Vagina (tissue), 2 donors: ENCODE measurements at regions not wholly inside any gene's neighbourhood (a gene's known extent, or its start where the extent isn't known, plus 50 kb on each side); places are given as distances from the start of the nearest gene placed in this dataset.

ENCODE experiments used
- CTCF ChIP-seq, 3 experiments: fragments of 450-650 bp in 2 of 3; fragments of 200-600 bp in 1 of 3; sonication (generic) in 1 of 3; IDR thresholded peaks; one replicate each; pipeline ENCODE4 v1.5.1; 2017 to 2019; ENCODE audit warnings: antibody characterized with exemption in 3 of 3, mild to moderate bottlenecking in 2 of 3, moderate library complexity in 2 of 3
- POLR2A ChIP-seq, 2 donors: fragments of 450-650 bp; IDR thresholded peaks; one replicate each; pipeline ENCODE4 v1.6.1; 2017; ENCODE audit warnings: antibody characterized with exemption in 2 of 2, mild to moderate bottlenecking in 2 of 2, moderate library complexity in 2 of 2

GRCh38 chr10:30719832-30720231 lies 90.3 kb upstream of the LYZL2 start:
- TF ChIP-seq CTCF (IDR thresholded peaks at IDR 0.05) (no peak), POLR2A (IDR thresholded peaks at IDR 0.05) (no peak)
